Retinal pigment epithelial cell (primary cell): ENCODE measurements at regions not wholly inside any gene's neighbourhood (a gene's known extent, or its start where the extent isn't known, plus 50 kb on each side); places are given as distances from the start of the nearest gene placed in this dataset.

ENCODE experiments used
- DNase-seq: peaks from one replicate; pipeline ENCODE4 v3.0.0-alpha.2; 2010; ENCODE audit warnings: low read depth
- H3K4me3 ChIP-seq: 2 replicates; pipeline ENCODE4 v1.5.1; 2011; ENCODE audit warnings: mild to moderate bottlenecking, low read length, control low read depth, moderate library complexity
- CTCF ChIP-seq: conservative IDR thresholded peaks from 2 replicates; pipeline ENCODE4 v1.5.1; 2011; ENCODE audit warnings: low read depth, low read length, control low read depth, inconsistent platforms

DNA sequence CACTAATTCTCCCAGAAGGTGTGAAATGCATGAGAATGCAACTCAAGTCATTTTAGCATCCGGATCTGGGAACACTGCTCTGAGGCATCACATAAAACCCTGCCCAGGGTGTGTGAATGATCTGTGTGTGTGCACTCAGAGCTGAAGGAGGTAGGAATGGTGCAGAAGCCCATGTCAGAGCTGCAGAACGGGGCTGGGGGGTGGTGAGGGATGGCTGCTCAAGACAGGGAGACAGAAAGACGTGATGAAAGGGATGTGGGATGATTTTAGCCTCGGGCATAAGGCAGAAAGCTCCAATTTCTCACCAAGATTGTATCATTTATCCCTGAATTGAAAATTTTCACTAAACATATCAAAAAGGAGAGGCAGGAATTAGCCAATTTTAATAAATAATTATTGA lies 369.1 kb downstream of the EIPR1 start:
- no peak overlapping the region for H3K4me3 ChIP-seq
- no peak for DNase-seq
- TF ChIP-seq CTCF: no peak

DNA sequence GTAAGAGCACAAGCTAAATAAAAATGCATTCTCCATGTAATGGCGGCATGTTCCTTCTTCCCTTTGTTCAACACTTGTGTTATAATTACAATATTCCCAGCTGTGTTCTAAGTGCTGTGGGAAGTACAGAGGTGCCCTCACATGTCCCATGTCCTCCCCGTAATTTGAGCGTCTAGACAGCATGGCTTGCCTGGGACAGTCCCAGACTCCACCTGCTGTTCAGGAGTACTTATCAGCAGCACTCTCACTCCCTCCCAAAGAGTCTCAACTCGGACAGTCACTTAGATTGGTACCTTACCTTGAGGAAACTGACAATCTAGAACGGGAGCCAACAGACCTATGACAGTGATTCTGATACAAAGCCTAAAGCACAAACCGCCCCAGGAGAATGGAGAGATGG lies 370.5 kb downstream of the EIPR1 start:
- no peak for TF ChIP-seq CTCF
- DNase-seq: no peak
- H3K4me3 ChIP-seq: no peak overlapping the region

- no peak overlapping the region for H3K4me3 ChIP-seq
- DNase-seq: no peak
- TF ChIP-seq CTCF: no peak
These were observed 371.6 kb downstream of the EIPR1 start for GRCh38 chr2:3005859-3006501.

DNA sequence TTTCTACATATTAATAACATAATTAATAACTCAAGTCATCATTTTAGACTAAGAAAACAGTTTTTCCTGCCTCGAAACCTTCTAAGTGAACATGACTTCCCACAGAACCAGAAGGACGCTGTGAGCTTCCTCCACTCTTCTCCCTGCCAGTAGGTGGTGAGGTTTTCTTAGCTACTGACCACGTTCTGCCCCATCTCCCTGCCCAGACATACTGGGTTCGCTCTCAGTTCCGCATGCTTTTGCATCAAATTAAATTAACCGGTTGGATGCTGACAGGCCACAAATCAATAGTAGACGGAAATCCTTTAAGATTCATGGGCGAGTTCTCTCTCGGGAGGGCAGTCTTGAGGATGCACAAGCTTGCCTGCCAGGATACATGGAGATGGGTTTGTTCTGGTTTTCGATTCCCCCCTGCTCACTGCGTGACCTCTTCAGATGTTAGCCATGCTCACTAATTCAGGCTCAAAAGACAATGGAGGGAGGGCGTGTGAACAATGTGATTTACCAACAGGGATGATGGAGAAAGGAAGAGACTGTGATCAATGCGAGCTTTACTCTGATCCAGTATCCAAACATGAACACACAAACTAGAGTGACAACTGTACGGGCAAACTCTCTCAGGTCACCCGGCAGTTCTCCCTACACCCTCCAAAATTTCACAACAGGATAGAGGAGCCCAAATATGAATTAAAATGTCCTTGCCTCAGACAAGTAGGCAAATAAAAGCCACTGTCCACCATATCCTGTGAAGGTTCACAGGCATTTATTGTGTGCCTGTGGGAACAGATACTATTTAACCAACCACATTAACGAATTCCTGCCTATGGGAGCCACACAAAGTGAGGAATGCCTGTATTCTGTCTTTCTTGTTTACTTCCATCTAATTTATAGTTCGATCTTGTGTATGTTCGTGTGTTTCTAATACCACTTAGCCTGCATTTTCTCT lies 375.7 kb downstream of the EIPR1 start:
- no peak for DNase-seq
- no peak overlapping the region for H3K4me3 ChIP-seq
- no peak for TF ChIP-seq CTCF

DNA sequence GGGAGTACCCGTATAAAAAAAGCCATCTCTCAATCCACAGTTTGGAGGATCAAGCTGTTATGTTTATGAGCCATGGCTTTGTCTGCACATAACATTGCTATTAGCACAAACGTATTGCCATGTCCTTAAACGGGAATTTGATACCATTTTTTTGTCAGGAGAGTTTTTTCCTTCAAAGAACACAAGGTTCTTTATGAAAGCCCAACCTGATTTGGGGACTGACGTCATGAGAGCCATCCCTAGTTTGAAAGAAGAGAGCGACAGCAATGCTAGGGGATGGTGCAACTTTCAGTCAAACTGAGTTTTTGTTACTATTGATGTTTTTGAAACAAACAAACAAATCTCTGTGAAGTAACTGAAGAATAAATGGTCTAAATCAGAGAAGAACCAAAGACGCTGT lies 376.6 kb downstream of the EIPR1 start:
- DNase-seq: no peak
- TF ChIP-seq CTCF: no peak
- H3K4me3 ChIP-seq: no peak overlapping the region

- DNase-seq: no peak
- no peak for TF ChIP-seq CTCF
- H3K4me3 ChIP-seq: no peak overlapping the region
These were observed 377.5 kb downstream of the EIPR1 start for GRCh38 chr2:3000125-3000524.

- H3K4me3 ChIP-seq: no peak overlapping the region
- DNase-seq: no peak
- TF ChIP-seq CTCF: no peak
These were observed 378.6 kb downstream of the EIPR1 start for GRCh38 chr2:2998971-2999370.
